ENCODE measurements at regions not wholly inside any gene's neighbourhood (a gene's known extent, or its start where the extent isn't known, plus 50 kb on each side); places are given as distances from the start of the nearest gene placed in this dataset.

GRCh38 chr6:141540207-141540606, 592.5 kb upstream of the GJE1 start (continued):
- no peak for TF ChIP-seq ATF6 (CRISPR knock-in tag; IDR thresholded peaks at IDR 0.05)
- TF ChIP-seq TFAM (CRISPR knock-in tag; conservative IDR thresholded peaks at IDR 0.05): no peak
- TF ChIP-seq SFPQ (IDR thresholded peaks at IDR 0.05; ENCODE audit: low read depth, low read length): no peak
- TF ChIP-seq CLOCK (CRISPR knock-in tag; IDR thresholded peaks at IDR 0.05; ENCODE audit: borderline replicate concordance): no peak
- TF ChIP-seq ZNF224 (CRISPR knock-in tag; IDR thresholded peaks at IDR 0.05): no peak

Data from K562 (cell line).